ENCODE measurements at regions not wholly inside any gene's neighbourhood (a gene's known extent, or its start where the extent isn't known, plus 50 kb on each side); places are given as distances from the start of the nearest gene placed in this dataset.

- BruUV-seq (replicated peaks): no TSS peak
- CTCF ChIA-PET: interaction anchor here (0.8 kb wide), 1 partner anchor 273 kb away, joined by 3 read pairs; no protein-coding TSS in a partner anchor
- Histone ChIP-seq H3K4me1 (ENCODE audit: control insufficient read depth, extremely low read depth, insufficient read depth, low read length) (no peaks in the 10 kb centered on the region), H3K27me3 (ENCODE audit: control insufficient read depth in 2 of 2, insufficient read depth in 2 of 2, low read length in 2 of 2) (peaks cover 0 to 5% of the 10 kb centered on the region in 2 experiments), H3K36me3 (ENCODE audit: control insufficient read depth in 2 of 2, extremely low read depth in 1 of 2, insufficient read depth in 2 of 2, low read length in 2 of 2) (no peaks in the 10 kb centered on the region), H2AFZ (ENCODE audit: low read depth, low read length) (no peak overlapping the region), H3K9me1 (replicated peaks; ENCODE audit: control insufficient read depth, extremely low read depth, insufficient read depth, low read length) (no peaks in the 10 kb centered on the region), H3K4me2 (ENCODE audit: insufficient read depth, low read length) (no peak overlapping the region), H3K79me2 (ENCODE audit: control insufficient read depth, insufficient read depth, low read length) (no peaks in the 10 kb centered on the region), H3K27ac (ENCODE audit: insufficient read depth, low read depth, low read length) (no peak overlapping the region), H3K9me3 (replicated peaks; ENCODE audit: control insufficient read depth, insufficient read depth, low read length) (no peaks in the 10 kb centered on the region), H3K4me3 (replicated peaks in 1 of 3; ENCODE audit: insufficient read depth in 1 of 3, low read depth in 1 of 3, low read length in 3 of 3) (no peak overlapping the region), H4K20me1 (replicated peaks; ENCODE audit: control insufficient read depth, extremely low read depth, insufficient read depth, low read length) (no peaks in the 10 kb centered on the region), H3K9ac (replicated peaks; ENCODE audit: extremely low read depth, insufficient read depth, low read length) (no peak overlapping the region)
- POLR2A ChIA-PET: no interaction called here
- intact Hi-C loops (cut with micrococcal nuclease): no loop called here
- dilution Hi-C loops (cut with MboI; ENCODE audit: extremely low pct_ligation_motif_present, low sequenced_read_pairs): no loop called here
- DNase-seq (ENCODE audit: low read depth, low spot score): no peak
- no peak for FAIRE-seq
- TF ChIP-seq POLR2AphosphoS5 (IDR thresholded peaks at IDR 0.05; ENCODE audit: insufficient read depth, low read depth, low read length) (no peak), FOS (IDR thresholded peaks at IDR 0.05; ENCODE audit: borderline replicate concordance, insufficient read depth, low read length) (no peak), EZH2 (IDR thresholded peaks at IDR 0.05; ENCODE audit: borderline replicate concordance, low read depth, low read length, severe bottlenecking) (no peak), MYC (IDR thresholded peaks at IDR 0.05; ENCODE audit: low read depth, low read length) (no peak), CTCF (IDR thresholded peaks at IDR 0.05; ENCODE audit: extremely low read depth in 1 of 2, insufficient read depth in 1 of 2, low read depth in 1 of 2, low read length in 2 of 2) (no peak), JUN (IDR thresholded peaks at IDR 0.05; ENCODE audit: borderline replicate concordance, insufficient read depth, insufficient read length, low read depth) (no peak), POLR2A (IDR thresholded peaks at IDR 0.05; ENCODE audit: low read depth, low read length) (no peak), GATA2 (IDR thresholded peaks at IDR 0.05; ENCODE audit: insufficient read depth, insufficient read length, low read depth, low read length) (no peak)
- TF ChIP-seq, protein P1, sequence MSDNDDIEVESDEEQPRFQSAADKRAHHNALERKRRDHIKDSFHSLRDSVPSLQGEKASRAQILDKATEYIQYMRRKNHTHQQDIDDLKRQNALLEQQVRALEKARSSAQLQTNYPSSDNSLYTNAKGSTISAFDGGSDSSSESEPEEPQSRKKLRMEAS (IDR thresholded peaks at IDR 0.05; ENCODE audit: insufficient read depth, insufficient read length): no peak
Observed at GRCh38 chr3:124288996-124289395, 297.1 kb upstream of the ROPN1 start.
